NOMO-1 treated with DMSO at 0.1 percent for 48 hours (cell line): ENCODE measurements at regions not wholly inside any gene's neighbourhood (a gene's known extent, or its start where the extent isn't known, plus 50 kb on each side); places are given as distances from the start of the nearest gene placed in this dataset.

Source experiments
- DNase-seq: peaks from one replicate; lab custom pipeline; 2025; ENCODE audit not compliant: unreplicated experiment; lab: John Stamatoyannopoulos, UW

GRCh38 chr14:38103542-38104225 is 104.0 kb upstream of the SSTR1 start:
- DNase-seq = no peak

DNA sequence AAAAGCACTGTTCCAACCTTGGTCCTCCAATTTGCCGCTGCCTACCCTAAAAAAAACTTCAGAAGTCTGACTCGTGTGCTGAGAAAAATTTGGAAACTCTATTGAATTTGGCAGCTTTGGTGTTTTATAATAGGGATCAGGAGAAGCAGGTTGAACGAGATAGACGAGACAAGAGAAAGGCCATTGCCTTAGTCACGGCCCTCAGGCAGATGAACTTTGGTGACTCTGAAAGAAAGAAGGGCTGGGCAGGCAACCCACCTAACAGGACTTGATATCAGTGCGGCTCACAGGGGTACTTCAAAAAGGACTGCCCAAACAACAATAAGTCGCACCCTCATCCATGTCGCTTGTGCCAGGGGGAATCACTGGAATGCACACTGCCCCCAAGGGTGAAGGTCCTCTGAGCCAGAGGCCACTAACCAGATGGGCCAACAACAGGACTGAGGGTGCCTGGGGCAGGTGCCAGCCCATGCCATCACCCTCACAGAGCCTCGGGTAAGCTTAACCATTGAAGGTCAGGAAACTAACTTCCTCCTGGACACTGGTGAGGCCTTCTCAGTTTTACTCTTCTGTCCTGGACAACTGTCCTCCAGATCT is 102.5 kb upstream of the SSTR1 start:
- no peak for DNase-seq

DNA sequence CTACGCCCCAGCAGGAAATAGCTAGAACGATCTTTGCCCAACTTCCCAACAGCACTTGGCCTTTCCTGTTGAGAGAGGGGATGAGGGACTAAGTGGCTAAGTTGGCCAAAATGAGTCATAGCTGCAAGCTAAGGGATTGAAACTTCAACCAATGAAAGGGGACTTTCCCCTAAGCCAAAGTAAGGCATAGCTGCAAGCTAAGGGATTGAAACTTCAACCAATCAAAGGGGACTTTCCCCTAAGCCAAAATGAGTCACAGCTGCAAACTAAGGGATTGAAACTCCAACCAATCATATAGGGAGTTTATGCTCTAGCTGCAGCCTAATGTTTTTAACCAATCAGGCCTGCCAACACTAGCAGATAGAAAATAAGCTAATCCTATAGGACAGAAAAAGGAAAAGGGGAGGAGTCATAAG is 100.5 kb upstream of the SSTR1 start:
- no peak for DNase-seq

DNA sequence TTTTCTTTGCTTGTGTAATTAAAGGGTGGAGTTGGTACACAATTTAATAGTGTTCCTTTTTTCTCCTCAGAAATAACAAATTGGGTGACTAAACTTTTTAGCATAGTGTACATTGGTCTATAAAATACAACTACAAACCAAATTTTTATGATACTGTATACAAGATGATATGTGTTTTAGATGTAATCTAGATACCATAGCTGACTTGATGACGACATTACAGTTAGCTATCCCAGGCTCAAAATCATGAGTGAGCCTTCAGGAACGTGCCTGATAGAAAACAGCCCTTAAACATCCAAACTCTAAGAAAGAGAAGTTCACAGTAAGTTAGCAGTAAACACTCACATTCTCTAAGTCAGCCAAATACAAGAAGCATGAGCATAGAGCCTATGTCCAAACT is 99.0 kb upstream of the SSTR1 start:
- no peak for DNase-seq

DNA sequence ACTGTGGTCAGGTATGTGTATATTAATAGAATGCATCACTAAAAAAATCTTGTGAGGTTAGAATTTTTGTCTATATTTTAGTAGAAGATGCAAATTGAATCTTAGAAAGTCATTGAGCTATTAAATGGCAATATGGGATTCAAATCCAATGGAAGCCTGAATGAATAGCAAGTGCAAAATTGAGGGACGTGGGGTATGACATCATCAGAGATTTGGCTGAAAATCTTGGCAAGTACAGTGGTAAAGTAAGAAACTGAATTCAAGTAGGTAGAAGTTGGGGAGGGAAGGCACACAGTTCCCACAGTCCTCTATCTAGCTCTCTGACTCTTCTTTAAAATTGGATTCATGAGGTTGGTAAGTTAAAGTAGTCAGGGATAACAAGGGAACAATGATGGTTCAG is 97.4 kb upstream of the SSTR1 start:
- no peak for DNase-seq

- no peak for DNase-seq
Observed at GRCh38 chr14:38111046-38111445, 96.7 kb upstream of the SSTR1 start.

GRCh38 chr14:38113546-38113945 is 94.2 kb upstream of the SSTR1 start:
- DNase-seq = no peak

- no peak for DNase-seq
Observed at GRCh38 chr14:38116895-38117294, 90.8 kb upstream of the SSTR1 start.

DNA sequence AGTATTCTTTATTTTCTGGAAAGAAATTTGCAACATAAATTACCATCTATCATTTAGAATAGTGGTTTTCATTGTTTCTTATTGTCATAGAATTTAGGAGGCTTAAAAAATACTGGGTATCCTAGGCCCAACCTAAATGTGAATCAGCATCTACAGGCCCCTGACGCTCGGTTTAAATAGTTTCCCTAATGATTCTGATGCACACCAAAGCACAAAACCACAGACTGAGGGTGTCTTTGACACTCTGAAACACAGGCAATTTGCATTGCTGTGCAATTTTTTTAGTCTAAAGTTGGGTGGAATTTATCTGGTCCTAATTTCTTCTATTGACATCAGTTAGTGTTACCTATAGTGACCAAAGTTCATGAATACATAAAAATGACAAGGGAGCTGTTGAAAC is 87.6 kb upstream of the SSTR1 start:
- DNase-seq = no peak

DNA sequence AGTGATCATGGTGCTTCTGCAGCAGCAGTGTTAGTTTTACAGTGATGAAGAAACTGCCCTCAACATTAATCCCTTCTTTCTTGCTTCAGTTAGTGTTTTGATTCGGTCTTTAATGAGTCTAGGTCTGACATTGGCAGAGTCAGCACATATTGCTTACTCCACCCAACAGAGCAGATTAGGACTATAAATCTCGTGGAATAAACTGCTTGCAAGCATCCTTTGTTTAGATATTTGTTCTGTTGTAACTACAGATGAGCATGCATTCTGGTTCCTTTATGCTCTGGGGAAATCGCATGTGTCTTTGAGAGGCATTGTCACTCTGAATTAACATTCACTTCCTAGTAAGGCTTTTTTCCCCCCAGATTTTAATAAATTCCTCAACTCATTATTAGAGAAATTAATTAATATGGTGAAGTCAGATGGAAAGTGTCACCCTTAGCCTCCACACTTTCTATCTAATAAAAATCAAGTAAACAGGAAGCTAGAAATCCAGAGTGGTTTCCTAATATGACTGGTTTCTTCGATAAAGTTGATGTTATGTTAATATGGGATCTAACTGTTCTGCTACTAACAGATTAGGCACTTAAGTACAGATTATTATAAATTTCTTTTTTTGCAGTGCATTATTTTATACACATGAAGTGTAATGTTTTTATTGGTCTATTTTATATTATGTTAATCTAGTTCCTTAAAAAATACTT is 86.2 kb upstream of the SSTR1 start:
- DNase-seq = no peak

- DNase-seq = no peak
Observed at GRCh38 chr14:38122241-38122640, 85.5 kb upstream of the SSTR1 start.

DNA sequence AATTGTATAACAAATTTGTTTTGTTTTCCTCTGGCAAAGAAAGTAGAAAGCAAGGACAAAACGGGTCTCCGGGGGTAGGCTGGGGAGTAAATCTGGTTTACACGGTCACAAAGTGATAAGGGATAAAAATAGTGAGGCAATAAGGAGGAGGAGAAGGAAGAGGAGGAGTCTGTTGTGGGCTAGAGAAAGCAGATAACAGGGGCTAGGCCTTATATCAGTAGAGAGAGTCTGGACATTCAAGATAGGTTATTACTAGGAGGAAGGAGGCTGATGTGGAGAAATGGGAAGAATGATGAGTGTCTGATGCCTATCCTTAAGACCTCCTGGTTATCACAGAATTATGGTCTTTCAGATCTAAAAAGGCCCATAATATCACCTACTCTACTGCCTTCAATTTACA is 83.2 kb upstream of the SSTR1 start:
- DNase-seq = no peak

DNA sequence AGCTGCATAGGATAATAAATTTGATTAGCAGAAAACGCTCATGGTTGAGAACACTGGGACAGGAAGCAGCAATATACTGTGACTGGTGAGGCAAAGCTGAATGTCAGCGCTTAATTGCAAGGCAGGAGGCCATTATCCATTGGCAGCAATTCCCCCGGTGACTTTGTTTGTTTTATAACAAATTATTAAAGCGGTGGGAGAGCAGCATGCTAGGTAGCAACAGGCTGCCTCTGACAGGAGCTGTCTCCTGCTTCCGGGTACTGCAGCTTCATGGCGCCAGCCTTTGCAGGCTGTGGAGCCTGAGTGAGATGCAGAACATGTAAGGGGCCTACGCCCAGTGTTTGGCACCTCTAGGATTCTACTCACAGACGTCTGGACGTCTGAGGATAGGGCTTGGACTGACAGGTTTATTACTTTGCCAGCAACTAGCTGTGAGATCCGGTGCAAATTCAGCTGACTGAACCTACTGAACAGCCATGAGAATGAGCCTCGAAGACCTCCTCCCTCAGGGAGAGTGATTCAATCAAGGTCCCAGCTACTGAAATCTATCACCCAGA is 82.1 kb upstream of the SSTR1 start:
- DNase-seq = no peak

DNA sequence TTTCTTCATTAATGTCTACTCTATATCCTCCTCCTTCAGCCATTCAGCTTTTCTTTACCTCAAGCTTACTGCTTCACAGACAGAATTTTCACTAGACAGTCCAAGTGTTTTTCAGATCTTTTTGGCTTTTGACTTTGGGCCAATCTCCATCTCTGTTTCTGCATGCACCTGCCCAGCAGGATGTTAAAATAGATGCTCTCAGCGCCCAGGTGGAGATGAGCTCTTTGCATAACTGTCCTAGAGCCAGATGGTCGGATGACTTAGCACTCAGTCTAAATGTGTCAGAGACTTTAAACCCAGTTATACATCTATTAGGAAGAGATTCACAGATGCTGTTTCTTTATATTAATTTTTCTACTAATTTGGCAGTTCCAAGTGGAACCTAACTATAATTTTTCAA is 80.3 kb upstream of the SSTR1 start:
- no peak for DNase-seq

DNA sequence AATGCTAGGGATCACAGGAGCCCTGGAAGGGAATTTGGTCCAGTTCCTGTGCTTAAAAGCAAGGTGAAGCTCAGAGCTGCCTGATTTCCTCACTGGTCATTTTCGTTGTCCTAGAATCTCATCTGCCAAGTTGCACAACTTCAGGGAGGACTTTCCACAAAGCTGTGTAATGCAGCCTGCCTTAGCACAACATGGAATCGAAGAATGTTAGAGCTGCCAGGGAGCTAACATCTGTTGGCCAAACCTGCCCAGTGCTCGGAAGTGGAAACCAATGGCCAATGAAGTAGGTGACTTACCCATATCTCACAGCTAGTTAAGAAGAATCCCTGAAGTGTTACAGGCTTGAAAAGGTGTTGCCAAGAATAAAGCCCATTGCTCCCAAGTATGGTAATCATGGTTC is 79.9 kb upstream of the SSTR1 start:
- DNase-seq = no peak

DNA sequence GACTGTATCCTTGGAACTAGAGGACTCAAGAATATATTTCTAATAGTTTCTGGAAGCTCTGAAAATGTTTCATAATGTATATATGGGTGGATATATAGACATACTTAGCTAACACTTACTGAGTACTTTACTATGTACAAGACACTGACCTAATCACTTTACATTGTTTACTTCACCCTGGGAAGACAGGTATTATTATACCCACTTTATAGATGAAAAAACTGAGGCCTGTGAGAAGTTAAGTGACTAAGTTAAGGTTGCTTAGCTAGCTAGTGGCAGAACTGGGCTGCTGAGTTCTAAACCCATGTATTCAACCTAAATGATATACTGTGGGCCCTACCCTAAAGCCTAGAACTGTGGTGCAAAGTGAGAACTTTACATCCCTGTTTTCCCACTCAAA is 79.1 kb upstream of the SSTR1 start:
- no peak for DNase-seq

GRCh38 chr14:38129192-38129591 is 78.5 kb upstream of the SSTR1 start:
- DNase-seq = no peak

DNA sequence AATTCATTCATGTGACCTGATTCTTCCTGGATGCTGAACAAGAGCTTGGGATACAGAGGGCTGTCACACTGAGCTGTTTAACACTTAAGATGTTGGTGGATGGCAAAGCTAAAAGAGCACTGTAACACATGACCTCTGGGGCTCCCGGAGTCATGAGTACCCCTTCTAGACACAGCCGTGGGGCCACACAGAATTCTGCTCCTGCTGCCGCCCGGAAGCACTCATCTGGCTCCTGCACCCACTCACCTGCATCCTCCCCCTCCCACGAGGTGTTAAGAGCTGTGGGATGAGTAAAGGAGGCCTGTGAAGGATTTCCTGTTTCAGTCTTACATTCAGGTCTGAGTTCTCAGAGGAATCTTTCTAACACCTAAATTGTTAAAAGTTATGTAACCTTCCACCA is 78.0 kb upstream of the SSTR1 start:
- DNase-seq = no peak

GRCh38 chr14:38134416-38135030 is 73.2 kb upstream of the SSTR1 start:
- no peak for DNase-seq

DNA sequence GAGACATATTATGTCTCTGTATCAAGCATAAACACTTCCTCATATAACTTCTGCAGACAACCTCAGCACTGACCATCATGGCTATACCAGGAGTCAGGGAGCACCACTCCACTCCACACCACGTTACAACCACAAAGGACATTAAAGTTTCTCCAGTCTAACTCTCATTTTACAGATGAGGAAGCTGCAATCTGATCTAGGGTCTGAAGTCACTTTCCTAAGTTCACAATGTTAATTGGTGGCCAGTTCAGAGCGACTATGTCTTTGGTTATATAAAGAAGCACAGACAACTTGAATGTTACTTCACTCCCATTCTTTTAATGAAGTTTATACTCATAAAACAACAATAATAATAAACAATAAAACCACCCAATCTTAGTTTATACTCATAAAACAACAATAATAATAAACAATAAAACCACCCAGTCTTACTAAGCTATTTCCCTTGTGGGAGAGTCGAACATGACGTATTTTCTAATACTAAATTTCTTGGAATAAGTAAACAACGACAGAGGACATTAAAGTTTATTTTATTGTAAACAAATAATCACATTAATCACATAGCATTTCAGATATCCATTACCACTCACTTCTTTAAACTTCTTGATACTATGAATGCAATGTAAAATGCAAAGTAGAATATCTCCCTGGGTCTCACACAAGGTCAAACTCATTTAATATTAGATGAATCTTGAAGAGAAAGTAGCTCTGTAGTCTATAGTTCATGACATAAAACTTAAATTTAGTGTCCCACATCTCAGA is 72.4 kb upstream of the SSTR1 start:
- no peak for DNase-seq

DNA sequence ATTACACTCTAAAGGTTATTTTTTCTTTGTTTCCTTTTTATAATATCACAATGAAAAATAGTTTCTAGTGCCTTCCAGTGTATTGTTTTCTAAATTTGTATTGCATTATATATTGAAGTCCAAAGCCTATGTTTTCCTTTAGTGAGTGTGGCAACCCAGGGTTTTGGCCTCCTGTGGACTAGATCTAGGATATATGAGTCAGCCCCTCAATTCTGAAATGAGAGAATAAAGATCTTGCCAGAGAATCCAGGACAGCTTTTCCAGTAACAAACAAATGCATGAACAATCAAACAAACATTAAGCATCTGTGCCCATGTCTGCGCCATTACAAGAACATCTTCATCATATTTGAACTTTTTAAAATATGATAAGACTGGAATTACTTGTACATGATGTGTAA is 70.7 kb upstream of the SSTR1 start:
- DNase-seq = no peak
